CD4-positive, CD25-positive, alpha-beta regulatory T cell (primary cell): ENCODE measurements at regions not wholly inside any gene's neighbourhood (a gene's known extent, or its start where the extent isn't known, plus 50 kb on each side); places are given as distances from the start of the nearest gene placed in this dataset.

ENCODE experiments used
- ATAC-seq, 2 donors: fragments of 150-1000 bp; cut with Tn5 transposase; one replicate each; pipeline ENCODE4 v1.10.0; 2021; ENCODE audit warnings: low read depth in 2 of 2, moderate number of reproducible peaks in 2 of 2, moderate library complexity in 1 of 2
- DNase-seq, 3 donors: peaks; one replicate each; pipeline versions ENCODE4 v3.0.0 to v3.0.0-alpha.2; 2012 to 2022; ENCODE audit warnings: mixed read lengths in 1 of 3
- H3K27ac ChIP-seq: one replicate; pipeline ENCODE4 v1.7.0; 2013; ENCODE audit warnings: mild to moderate bottlenecking, low read length; ENCODE audit not compliant: insufficient read depth, poor library complexity, severe bottlenecking
- H3K27me3 ChIP-seq: one replicate; pipeline ENCODE4 v1.7.0; 2013; ENCODE audit warnings: low read length; ENCODE audit not compliant: control insufficient read depth, insufficient read depth
- H3K36me3 ChIP-seq: one replicate; pipeline ENCODE4 v1.7.0; 2013; ENCODE audit warnings: mild to moderate bottlenecking, low read length, moderate library complexity; ENCODE audit not compliant: control insufficient read depth, insufficient read depth
- H3K4me1 ChIP-seq: 2 replicates; pipeline ENCODE4 v1.7.0; 2013; ENCODE audit warnings: mild to moderate bottlenecking, low read length; ENCODE audit not compliant: insufficient read depth, control insufficient read depth, poor library complexity, severe bottlenecking
- H3K4me3 ChIP-seq: one replicate; pipeline ENCODE4 v1.7.0; 2013; ENCODE audit warnings: low read depth, mild to moderate bottlenecking, low read length, moderate library complexity
- H3K9me3 ChIP-seq, 2 experiments: 1 replicate in 1 of 2; 2 replicates in 1 of 2; pipeline ENCODE4 v1.7.0; 2013; ENCODE audit warnings: low read length in 2 of 2, mild to moderate bottlenecking in 1 of 2, moderate library complexity in 1 of 2; ENCODE audit not compliant: control insufficient read depth in 2 of 2
- H3K27ac Mint-ChIP-seq, 3 donors: one replicate each; pipeline ENCODE4 v1.8.0; 2020 to 2022; ENCODE audit warnings: mild to moderate bottlenecking in 3 of 3, mixed read lengths in 3 of 3, moderate library complexity in 2 of 3
- H3K27me3 Mint-ChIP-seq: one replicate; pipeline ENCODE4 v1.8.0; 2022; ENCODE audit warnings: mild to moderate bottlenecking, mixed read lengths
- H3K36me3 Mint-ChIP-seq: one replicate; pipeline ENCODE4 v1.8.0; 2020; ENCODE audit warnings: mixed read lengths
- H3K4me1 Mint-ChIP-seq, 4 donors: one replicate each; pipeline ENCODE4 v1.8.0; 2020 to 2022; ENCODE audit warnings: mixed read lengths in 4 of 4, mild to moderate bottlenecking in 1 of 4
- H3K4me3 Mint-ChIP-seq, 4 donors: one replicate each; pipeline ENCODE4 v1.8.0; 2020 to 2022; ENCODE audit warnings: mild to moderate bottlenecking in 4 of 4, mixed read lengths in 4 of 4, moderate library complexity in 3 of 4
- H3K9me3 Mint-ChIP-seq, 7 donors: one replicate each; pipeline ENCODE4 v1.8.0; 2020 to 2022; ENCODE audit warnings: mixed read lengths in 7 of 7, mild to moderate bottlenecking in 3 of 7, moderate library complexity in 2 of 7

DNA sequence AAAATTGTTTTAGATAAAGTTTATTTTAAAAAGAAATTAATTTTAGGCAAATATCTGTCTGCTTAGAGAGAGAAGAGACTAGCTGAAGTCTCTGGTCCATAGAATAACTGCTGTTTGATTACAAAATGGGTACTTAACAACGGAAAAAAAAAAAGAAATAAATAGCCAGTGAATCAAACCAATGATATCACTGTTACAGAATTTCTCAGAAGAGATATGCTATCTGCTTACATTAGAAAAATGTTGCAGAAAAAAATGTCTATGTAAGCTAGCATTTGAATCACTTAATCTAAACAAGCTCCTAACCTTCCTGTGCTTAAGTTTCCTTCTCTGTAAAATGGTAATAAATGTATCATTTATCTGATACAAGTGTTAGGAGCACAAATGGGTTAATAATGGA, 189.9 kb downstream of the IL15 start:
- Mint-ChIP-seq H3K36me3 (no peaks in the 10 kb centered on the region), H3K4me1 (no peaks in the 10 kb centered on the region), H3K9me3 (peaks cover 0 to 2% (median 0%) of the 10 kb centered on the region in 7 donors), H3K4me3 (no peak overlapping the region), H3K27me3 (no peaks in the 10 kb centered on the region), H3K27ac (no peak overlapping the region)
- DNase-seq (no peak), ATAC-seq (no peak)
- Histone ChIP-seq H3K36me3 (no peaks in the 10 kb centered on the region), H3K4me3 (no peak overlapping the region), H3K9me3 (no peaks in the 10 kb centered on the region), H3K27ac (no peak overlapping the region), H3K27me3 (no peaks in the 10 kb centered on the region), H3K4me1 (no peaks in the 10 kb centered on the region)

DNA sequence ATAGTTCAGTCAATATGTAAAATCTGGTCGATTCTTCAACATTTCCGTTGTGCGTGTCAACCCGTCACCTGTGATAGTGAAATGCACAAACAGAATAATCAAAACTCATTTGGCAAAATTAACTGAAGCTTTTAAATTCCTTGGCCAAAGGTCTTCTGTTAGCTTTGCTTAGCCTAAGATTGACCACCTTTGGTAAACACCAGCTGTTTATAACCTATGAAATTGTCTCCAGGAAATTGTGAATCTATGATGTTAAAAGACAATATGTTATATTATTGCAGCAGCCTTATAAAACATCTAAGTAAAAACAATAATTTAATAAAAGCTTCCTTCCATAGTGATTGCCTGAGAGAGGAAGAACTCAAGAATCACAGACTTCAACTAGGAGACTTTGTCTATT, 196.8 kb downstream of the IL15 start:
- H3K27me3 ChIP-seq, result no peaks in the 10 kb centered on the region
- H3K4me3 ChIP-seq, result no peak overlapping the region
- H3K9me3 Mint-ChIP-seq, result peaks cover 0 to 8% (median 2%) of the 10 kb centered on the region in 7 donors
- H3K27ac Mint-ChIP-seq, result no peak overlapping the region
- no peaks in the 10 kb centered on the region for H3K4me1 ChIP-seq
- no peaks in the 10 kb centered on the region for H3K36me3 ChIP-seq
- no peak overlapping the region for H3K4me3 Mint-ChIP-seq
- no peaks in the 10 kb centered on the region for H3K36me3 Mint-ChIP-seq
- H3K9me3 ChIP-seq, result no peaks in the 10 kb centered on the region
- no peaks in the 10 kb centered on the region for H3K4me1 Mint-ChIP-seq
- H3K27ac ChIP-seq, result no peak overlapping the region
- ATAC-seq (no peak), DNase-seq (no peak)
- no peaks in the 10 kb centered on the region for H3K27me3 Mint-ChIP-seq

DNA sequence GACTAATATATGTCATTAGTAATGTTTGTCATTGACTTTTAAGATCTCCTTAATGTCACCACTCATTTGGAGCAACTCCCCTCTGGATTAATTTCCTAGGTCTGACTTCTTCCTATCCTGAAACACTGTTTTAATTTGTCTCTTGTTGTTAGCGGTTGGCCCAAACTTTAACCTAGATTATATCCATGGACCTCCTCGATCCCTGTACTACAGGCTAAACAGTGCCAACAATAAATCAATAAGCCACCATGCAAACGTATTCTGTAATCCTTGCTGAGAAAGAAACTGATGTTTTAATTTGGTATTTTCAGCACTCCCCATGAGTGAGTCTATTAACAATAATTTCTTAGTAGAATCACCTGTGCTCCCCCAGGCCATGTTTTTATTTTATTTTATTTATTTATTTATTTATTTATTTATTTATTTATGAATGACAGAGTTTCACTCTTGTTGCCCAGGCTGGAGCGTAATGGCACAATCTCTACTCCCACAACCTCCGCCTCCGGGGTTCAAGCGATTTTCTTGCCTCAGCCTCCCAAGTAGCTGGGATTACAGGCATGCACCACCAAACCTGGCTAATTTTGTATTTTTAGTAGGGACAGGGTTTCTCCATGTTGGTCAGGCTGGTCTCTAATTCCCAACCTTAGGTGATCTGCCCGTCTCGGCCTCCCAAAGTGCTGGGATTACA, 204.1 kb downstream of the IL15 start:
- Mint-ChIP-seq H3K27me3 (peaks cover 6% of the 10 kb centered on the region), H3K27ac (no peak overlapping the region), H3K4me1 (no peaks in the 10 kb centered on the region), H3K36me3 (no peaks in the 10 kb centered on the region), H3K4me3 (no peak overlapping the region), H3K9me3 (peaks cover 0 to 8% (median 0%) of the 10 kb centered on the region in 7 donors)
- no peaks in the 10 kb centered on the region for H3K36me3 ChIP-seq
- no peak overlapping the region for H3K27ac ChIP-seq
- ATAC-seq (no peak), DNase-seq (no peak)
- H3K9me3 ChIP-seq, result no peaks in the 10 kb centered on the region
- H3K4me1 ChIP-seq, result no peaks in the 10 kb centered on the region
- H3K4me3 ChIP-seq, result no peak overlapping the region
- no peaks in the 10 kb centered on the region for H3K27me3 ChIP-seq

DNA sequence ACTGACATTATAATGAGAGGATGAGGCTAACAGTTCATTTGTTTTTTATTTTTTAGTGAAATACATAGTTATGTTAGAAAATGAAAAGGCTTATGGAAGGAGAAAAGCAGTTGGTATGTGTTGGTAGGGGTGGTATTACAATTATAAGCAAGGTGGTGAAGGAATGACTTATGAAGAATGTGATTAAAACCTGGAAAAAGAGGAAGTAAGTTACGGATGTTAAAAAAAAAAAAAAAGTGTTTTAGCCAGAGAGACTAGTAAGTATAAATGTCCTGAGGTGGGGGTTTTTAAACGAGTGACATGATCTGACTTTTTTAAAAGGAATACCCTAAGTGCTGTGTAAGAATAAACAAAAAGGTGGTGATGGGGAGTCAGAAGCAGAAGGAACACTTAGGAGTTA, 206.8 kb downstream of the IL15 start:
- Histone ChIP-seq H3K9me3 (no peaks in the 10 kb centered on the region), H3K27me3 (no peaks in the 10 kb centered on the region), H3K36me3 (no peaks in the 10 kb centered on the region), H3K4me1 (no peaks in the 10 kb centered on the region), H3K27ac (no peak overlapping the region), H3K4me3 (no peak overlapping the region)
- Mint-ChIP-seq H3K4me1 (no peaks in the 10 kb centered on the region), H3K27me3 (peaks cover 6% of the 10 kb centered on the region), H3K9me3 (peaks cover 0 to 8% (median 0%) of the 10 kb centered on the region in 7 donors), H3K36me3 (no peaks in the 10 kb centered on the region), H3K27ac (no peak overlapping the region), H3K4me3 (no peak overlapping the region)
- ATAC-seq (no peak), DNase-seq (no peak)

DNA sequence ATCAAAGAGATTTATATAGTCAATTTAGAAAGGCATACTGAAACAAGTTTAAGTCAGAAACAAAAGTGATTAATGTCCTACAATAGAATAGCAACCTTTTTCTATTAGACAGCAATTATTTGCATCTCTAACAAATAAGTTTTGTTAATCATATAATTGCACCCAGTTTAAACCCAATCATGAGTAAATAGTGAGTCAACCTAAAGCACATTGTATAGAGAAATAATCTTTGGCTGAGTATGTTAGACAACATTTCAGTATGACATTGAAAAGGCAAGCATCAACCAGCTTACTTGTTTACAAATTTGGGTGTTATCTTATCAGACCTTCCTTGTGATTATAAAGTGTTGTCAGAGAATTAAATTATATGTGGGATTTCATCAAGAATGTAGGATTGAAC, 209.5 kb downstream of the IL15 start:
- Histone ChIP-seq H3K4me3 (no peak overlapping the region), H3K27ac (no peak overlapping the region), H3K4me1 (no peaks in the 10 kb centered on the region), H3K9me3 (no peaks in the 10 kb centered on the region), H3K36me3 (no peaks in the 10 kb centered on the region), H3K27me3 (no peaks in the 10 kb centered on the region)
- Mint-ChIP-seq H3K27ac (no peak overlapping the region), H3K36me3 (no peaks in the 10 kb centered on the region), H3K9me3 (peaks cover 0 to 8% (median 0%) of the 10 kb centered on the region in 7 donors), H3K27me3 (peaks cover 6% of the 10 kb centered on the region), H3K4me3 (no peak overlapping the region), H3K4me1 (no peaks in the 10 kb centered on the region)
- DNase-seq, result no peak
- no peak for ATAC-seq

DNA sequence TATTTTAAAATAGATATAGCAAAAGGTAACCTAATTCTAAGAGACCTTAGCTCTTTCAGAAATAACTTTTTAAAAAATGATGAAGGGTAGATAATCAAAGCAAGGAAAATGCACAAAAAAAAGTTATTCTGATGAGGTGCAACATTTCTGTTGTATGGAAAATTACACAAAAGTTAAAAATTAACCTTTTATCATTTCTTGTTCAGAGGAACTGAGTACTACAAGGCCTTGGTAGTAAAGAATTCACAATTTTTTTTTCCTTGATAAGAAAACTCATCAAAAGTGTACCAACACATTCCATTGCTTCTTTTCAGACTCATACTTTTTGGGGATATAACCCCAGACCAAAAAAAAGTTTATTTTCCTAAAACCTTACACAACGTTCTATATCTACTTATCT, 213.0 kb downstream of the IL15 start:
- H3K4me3 Mint-ChIP-seq, result no peak overlapping the region
- no peaks in the 10 kb centered on the region for H3K27me3 Mint-ChIP-seq

DNA sequence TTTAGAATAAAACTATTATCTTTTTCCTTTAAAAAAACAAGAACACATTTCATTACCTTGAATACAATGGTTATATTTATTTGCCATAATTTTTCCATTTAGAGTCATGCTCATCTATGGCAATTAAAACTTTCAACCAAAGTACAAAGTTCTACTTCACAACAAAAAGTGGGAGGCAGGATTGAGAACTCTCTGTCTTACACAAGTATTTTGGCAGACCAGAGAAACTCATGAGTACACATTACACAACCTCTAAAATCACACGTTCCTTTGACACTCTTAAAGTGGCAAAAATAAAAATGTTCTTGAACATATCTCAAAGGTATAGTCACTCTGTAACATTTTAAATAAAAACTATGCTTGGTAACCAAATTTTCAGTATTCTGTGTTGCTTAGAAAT, 213.4 kb downstream of the IL15 start:
- no peaks in the 10 kb centered on the region for H3K27me3 ChIP-seq
- Mint-ChIP-seq H3K4me3 (no peak overlapping the region), H3K9me3 (peaks cover 0 to 2% (median 0%) of the 10 kb centered on the region in 7 donors), H3K27me3 (no peaks in the 10 kb centered on the region), H3K36me3 (no peaks in the 10 kb centered on the region), H3K27ac (no peak overlapping the region), H3K4me1 (no peaks in the 10 kb centered on the region)
- no peak for DNase-seq
- H3K4me3 ChIP-seq, result no peak overlapping the region
- no peak for ATAC-seq
- H3K36me3 ChIP-seq, result no peaks in the 10 kb centered on the region
- no peaks in the 10 kb centered on the region for H3K9me3 ChIP-seq
- H3K4me1 ChIP-seq, result no peaks in the 10 kb centered on the region
- no peak overlapping the region for H3K27ac ChIP-seq

More for the DNA sequence above, 213.0 kb downstream of the IL15 start:
- Mint-ChIP-seq H3K9me3 (peaks cover 0 to 2% (median 0%) of the 10 kb centered on the region in 7 donors), H3K4me1 (no peaks in the 10 kb centered on the region), H3K36me3 (no peaks in the 10 kb centered on the region), H3K27ac (no peak overlapping the region)
- DNase-seq, result no peak
- Histone ChIP-seq H3K36me3 (no peaks in the 10 kb centered on the region), H3K4me3 (no peak overlapping the region), H3K9me3 (no peaks in the 10 kb centered on the region), H3K4me1 (no peaks in the 10 kb centered on the region), H3K27ac (no peak overlapping the region), H3K27me3 (no peaks in the 10 kb centered on the region)
- ATAC-seq, result no peak

DNA sequence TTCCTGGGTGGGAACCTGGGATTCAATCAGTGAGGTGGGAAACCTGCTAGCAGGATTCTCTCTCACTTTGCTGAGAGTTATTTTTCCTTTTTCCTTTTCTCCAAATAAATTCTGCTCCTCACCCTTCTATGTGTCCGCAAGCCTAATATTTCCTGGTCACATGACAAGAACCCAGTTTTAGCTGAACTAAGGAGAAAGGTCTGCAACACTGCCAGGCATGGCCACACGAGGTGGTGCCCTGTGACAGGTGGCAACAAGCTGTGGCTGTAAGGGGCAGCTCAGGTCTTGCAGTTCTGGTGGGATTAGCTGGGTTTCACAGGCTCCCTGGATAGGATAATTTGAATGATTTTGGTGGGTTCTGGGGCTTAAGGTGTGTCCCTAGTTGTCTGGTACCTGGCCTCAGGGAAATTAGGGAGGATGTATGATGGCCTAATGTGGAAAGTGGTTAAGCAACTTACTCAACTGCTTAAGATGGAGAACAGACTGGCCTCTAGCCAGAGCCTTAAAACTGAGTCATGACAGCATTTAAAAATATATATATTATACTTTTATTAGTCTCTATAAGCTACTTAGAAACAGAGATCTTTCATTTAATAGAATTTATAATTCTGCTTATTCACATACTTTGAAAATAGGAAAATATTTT, 215.0 kb downstream of the IL15 start:
- peaks cover 0 to 6% of the 10 kb centered on the region in 2 experiments for H3K9me3 ChIP-seq
- H3K36me3 ChIP-seq, result no peaks in the 10 kb centered on the region
- H3K9me3 Mint-ChIP-seq, result peaks cover 0 to 5% (median 0%) of the 10 kb centered on the region in 7 donors
- no peak overlapping the region for H3K27ac ChIP-seq
- no peaks in the 10 kb centered on the region for H3K27me3 ChIP-seq
- no peaks in the 10 kb centered on the region for H3K27me3 Mint-ChIP-seq
- DNase-seq, result no peak
- no peaks in the 10 kb centered on the region for H3K4me1 ChIP-seq
- H3K27ac Mint-ChIP-seq, result no peak overlapping the region
- no peak for ATAC-seq
- no peaks in the 10 kb centered on the region for H3K36me3 Mint-ChIP-seq
- no peak overlapping the region for H3K4me3 ChIP-seq
- no peak overlapping the region for H3K4me3 Mint-ChIP-seq
- no peaks in the 10 kb centered on the region for H3K4me1 Mint-ChIP-seq
